RWPE2 (cell line): ENCODE measurements at regions not wholly inside any gene's neighbourhood (a gene's known extent, or its start where the extent isn't known, plus 50 kb on each side); places are given as distances from the start of the nearest gene placed in this dataset.
A peak's percentile ranks its signal among the peaks of the same experiment; 100 is the strongest.
"Not testable (repeated sequence)": the region's sequence is repeated elsewhere in the genome, so short reads cannot be mapped to it uniquely, and the experiment has no call there.

Source experiments
- ATAC-seq: fragments of 200-7000 bp; cut with Tn5 transposase; 3 replicates; pipeline ENCODE4 v1.9.1; 2021; ENCODE audit warnings: low read depth
- DNase-seq: peaks from one replicate; pipeline ENCODE4 v3.0.0-alpha.2; 2020; ENCODE audit warnings: low spot score
- H3K27ac ChIP-seq: fragments of 450-650 bp; 2 replicates; pipeline ENCODE4 v1.5.1; 2017; ENCODE audit warnings: mild to moderate bottlenecking; ENCODE audit not compliant: poor library complexity, severe bottlenecking
- H3K27me3 ChIP-seq: fragments of 250-450 bp; sonication (Bioruptor Pico); 2 replicates; pipeline ENCODE4 v1.5.1; 2021; ENCODE audit warnings: mild to moderate bottlenecking, moderate library complexity; ENCODE audit not compliant: insufficient read depth, poor library complexity, severe bottlenecking
- H3K36me3 ChIP-seq: fragments of 250-450 bp; sonication (Bioruptor Pico); 2 replicates; pipeline ENCODE4 v1.5.1; 2020; ENCODE audit warnings: low read depth, mild to moderate bottlenecking, moderate library complexity
- H3K4me1 ChIP-seq: fragments of 250-450 bp; sonication (Bioruptor Pico); 2 replicates; pipeline ENCODE4 v1.5.1; 2021; ENCODE audit warnings: mild to moderate bottlenecking, moderate library complexity; ENCODE audit not compliant: insufficient read depth, poor library complexity, severe bottlenecking
- H3K4me3 ChIP-seq: fragments of 250-450 bp; sonication (Bioruptor Pico); 2 replicates; pipeline ENCODE4 v1.5.1; 2021; ENCODE audit warnings: mild to moderate bottlenecking, moderate library complexity; ENCODE audit not compliant: severe bottlenecking
- H3K9me3 ChIP-seq: fragments of 250-450 bp; sonication (Bioruptor Pico); 2 replicates; pipeline ENCODE4 v1.5.1; 2021; ENCODE audit warnings: mild to moderate bottlenecking, moderate library complexity; ENCODE audit not compliant: severe bottlenecking
- TF ChIP-seq, protein P1 (sequence below): fragments of 450-650 bp; IDR thresholded peaks from one replicate; pipeline ENCODE4 v1.5.1; 2017; ENCODE audit warnings: mild to moderate bottlenecking, moderate library complexity; ENCODE audit not compliant: poor library complexity, severe bottlenecking

DNA sequence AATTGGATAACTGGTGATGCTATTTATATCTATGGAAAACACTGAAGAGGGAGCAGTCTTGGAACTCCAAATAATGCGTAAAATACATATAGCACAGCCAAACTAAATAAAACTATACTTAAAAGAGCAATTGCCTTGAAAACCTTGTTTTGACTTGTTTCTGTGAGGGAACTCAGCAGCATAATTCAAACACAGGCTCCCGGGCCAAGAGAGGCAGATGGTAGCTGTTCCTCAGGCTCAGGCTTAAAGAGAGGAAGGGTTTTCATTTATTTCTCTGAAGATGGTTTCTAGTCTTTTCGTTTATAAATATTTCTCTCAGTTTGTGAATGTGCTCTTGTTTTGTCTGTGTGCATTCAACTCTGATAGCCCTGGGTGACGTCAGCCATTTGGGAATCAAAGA is 82.4 kb downstream of the FANCF start:
- no peak for ATAC-seq
- Histone ChIP-seq H3K27me3 (no peaks in the 10 kb centered on the region), H3K36me3 (no peaks in the 10 kb centered on the region), H3K27ac (no peak overlapping the region), H3K4me1 (no peaks in the 10 kb centered on the region), H3K9me3 (no peaks in the 10 kb centered on the region), H3K4me3 (no peak overlapping the region)
- TF ChIP-seq, protein P1, sequence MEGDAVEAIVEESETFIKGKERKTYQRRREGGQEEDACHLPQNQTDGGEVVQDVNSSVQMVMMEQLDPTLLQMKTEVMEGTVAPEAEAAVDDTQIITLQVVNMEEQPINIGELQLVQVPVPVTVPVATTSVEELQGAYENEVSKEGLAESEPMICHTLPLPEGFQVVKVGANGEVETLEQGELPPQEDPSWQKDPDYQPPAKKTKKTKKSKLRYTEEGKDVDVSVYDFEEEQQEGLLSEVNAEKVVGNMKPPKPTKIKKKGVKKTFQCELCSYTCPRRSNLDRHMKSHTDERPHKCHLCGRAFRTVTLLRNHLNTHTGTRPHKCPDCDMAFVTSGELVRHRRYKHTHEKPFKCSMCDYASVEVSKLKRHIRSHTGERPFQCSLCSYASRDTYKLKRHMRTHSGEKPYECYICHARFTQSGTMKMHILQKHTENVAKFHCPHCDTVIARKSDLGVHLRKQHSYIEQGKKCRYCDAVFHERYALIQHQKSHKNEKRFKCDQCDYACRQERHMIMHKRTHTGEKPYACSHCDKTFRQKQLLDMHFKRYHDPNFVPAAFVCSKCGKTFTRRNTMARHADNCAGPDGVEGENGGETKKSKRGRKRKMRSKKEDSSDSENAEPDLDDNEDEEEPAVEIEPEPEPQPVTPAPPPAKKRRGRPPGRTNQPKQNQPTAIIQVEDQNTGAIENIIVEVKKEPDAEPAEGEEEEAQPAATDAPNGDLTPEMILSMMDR = no peak
- DNase-seq = no peak

- TF ChIP-seq, protein P1 = peak; percentile 92
- Histone ChIP-seq H3K27ac (no peak overlapping the region), H3K4me3 (no peak overlapping the region), H3K27me3 (no peaks in the 10 kb centered on the region), H3K36me3 (no peaks in the 10 kb centered on the region), H3K9me3 (no peaks in the 10 kb centered on the region), H3K4me1 (peaks cover 7% of the 10 kb centered on the region)
- ATAC-seq = peak; percentile 97
- DNase-seq = no peak
Observed at GRCh38 chr11:22539821-22540256, 85.8 kb downstream of the FANCF start.

DNA sequence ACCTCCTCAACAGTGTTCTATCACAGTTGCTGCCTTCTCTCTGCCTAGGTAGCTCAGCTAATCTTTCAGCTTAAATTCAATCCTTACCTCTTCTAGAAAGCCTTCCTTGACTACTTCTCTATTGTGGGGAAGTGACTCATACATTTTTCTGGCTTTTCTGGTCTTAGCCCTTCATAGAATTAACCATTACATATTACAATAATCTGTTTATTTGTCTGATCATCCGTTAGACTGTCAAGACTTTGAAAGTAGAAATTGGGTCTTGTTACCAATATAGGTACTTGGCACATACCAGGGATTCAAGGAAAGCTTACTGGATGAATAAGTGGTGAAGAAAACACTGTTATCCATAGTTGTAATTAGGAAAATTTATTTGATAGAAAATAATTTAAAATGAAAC is 89.6 kb downstream of the FANCF start:
- ATAC-seq = peak; percentile 60

DNA sequence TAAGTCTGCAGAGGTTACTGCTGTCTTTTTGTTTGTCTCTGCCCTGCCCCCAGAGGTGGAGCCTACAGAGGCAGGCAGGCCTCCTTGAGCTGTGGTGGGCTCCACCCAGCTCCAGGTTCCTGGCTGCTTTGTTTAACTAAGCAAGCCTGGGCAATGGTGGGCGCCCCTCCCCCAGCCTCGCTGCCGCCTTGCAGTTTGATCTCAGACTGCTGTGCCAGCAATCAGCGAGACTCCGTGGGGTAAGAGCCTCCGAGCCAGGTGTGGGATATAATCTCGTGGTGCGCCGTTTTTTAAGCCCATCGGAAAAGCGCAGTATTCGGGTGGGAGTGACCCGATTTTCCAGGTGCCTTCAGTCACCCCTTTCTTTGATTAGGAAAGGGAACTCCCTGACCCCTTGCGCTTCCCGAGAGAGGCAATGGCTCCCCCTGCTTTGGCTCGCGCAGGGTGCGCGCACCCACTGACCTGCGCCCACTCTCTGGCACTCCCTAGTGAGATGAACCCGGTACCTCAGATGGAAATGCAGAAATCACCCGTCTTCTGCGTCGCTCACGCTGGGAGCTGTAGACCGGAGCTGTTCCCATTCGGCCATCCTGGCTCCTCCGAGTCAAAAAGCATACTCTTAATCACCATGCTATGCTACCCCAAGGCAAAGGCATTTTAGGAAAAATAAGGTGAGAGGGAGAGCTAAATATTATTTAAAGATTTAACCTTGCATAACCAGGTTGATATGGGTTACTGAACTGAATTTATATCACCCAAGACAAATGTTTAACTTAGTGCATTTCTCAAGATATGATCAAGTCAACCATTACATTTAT is 96.8 kb downstream of the FANCF start:
- not testable (repeated sequence) for H3K36me3 ChIP-seq, H3K27me3 ChIP-seq, ATAC-seq, H3K4me3 ChIP-seq, H3K9me3 ChIP-seq, H3K27ac ChIP-seq, H3K4me1 ChIP-seq, DNase-seq

More for the DNA sequence above, 89.6 kb downstream of the FANCF start:
- no peak for DNase-seq
- H3K4me3 ChIP-seq = no peak overlapping the region
- H3K4me1 ChIP-seq = peaks cover 7% of the 10 kb centered on the region
- H3K36me3 ChIP-seq = no peaks in the 10 kb centered on the region; the same call in 1 of the 2 replicates
- peak overlapping the region; percentile 11 for H3K27ac ChIP-seq
- H3K27me3 ChIP-seq = no peaks in the 10 kb centered on the region
- TF ChIP-seq, protein P1 = no peak
- no peaks in the 10 kb centered on the region for H3K9me3 ChIP-seq

- DNase-seq = no peak
- no peak for ATAC-seq
- H3K27ac ChIP-seq = no peak overlapping the region
Observed at GRCh38 chr11:22522225-22522624, 103.4 kb downstream of the FANCF start.

More at GRCh38 chr11:22522225-22522624, 103.4 kb downstream of the FANCF start:
- no peaks in the 10 kb centered on the region for H3K27me3 ChIP-seq
- peaks cover 12% of the 10 kb centered on the region for H3K4me1 ChIP-seq
- H3K36me3 ChIP-seq = no peaks in the 10 kb centered on the region
- TF ChIP-seq, protein P1 = no peak
- H3K4me3 ChIP-seq = no peak overlapping the region
- no peaks in the 10 kb centered on the region for H3K9me3 ChIP-seq
